DMS53 (cell line): ENCODE measurements at regions not wholly inside any gene's neighbourhood (a gene's known extent, or its start where the extent isn't known, plus 50 kb on each side); places are given as distances from the start of the nearest gene placed in this dataset.

Experiments used
- DNase-seq: peaks from one replicate; lab custom pipeline; 2025; lab: John Stamatoyannopoulos, UW

DNA sequence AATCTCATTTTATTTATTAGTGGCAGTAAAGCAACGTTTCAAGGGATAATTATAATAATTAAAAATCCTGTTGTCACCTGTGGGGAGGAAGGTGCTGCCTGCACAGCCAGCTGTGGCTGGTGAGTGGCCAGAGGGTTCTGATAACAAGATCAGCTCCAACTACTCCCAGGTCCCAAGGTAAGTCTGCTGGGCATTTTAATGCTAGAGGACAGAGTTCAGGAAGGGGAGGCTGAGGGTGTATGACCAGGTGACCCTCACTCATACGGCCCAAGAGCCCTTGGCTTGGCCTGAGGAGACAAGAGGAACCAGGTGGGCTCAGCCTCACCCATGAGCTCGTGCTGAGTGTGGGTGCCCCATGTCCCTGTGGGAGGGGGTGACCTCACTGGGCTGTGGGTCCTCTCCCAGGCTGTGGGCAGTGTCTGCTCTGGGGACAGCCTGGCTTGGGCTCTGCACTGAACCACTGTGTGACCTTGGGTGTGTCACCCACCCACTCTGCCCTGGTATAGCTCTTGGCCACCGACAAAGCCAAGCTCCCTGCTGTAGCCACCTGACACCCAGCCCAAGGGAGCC, 223.8 kb downstream of the PTPRU start:
- DNase-seq = no peak

DNA sequence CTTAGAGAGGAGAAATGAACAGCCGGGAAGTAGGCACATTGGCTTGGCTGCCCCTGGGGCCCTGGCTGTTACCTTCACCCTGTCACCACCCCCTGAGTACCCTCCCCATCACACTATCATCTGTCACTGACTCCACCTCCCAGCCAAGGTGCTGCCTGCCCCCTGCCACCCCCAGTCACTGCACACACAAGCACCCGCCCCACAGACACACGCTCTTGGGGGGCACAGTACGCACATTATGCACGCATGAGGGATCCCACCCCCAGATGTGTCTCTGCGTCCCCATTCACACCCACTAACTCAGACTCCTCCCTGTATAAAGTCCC, 223.3 kb downstream of the PTPRU start:
- DNase-seq = no peak

DNA sequence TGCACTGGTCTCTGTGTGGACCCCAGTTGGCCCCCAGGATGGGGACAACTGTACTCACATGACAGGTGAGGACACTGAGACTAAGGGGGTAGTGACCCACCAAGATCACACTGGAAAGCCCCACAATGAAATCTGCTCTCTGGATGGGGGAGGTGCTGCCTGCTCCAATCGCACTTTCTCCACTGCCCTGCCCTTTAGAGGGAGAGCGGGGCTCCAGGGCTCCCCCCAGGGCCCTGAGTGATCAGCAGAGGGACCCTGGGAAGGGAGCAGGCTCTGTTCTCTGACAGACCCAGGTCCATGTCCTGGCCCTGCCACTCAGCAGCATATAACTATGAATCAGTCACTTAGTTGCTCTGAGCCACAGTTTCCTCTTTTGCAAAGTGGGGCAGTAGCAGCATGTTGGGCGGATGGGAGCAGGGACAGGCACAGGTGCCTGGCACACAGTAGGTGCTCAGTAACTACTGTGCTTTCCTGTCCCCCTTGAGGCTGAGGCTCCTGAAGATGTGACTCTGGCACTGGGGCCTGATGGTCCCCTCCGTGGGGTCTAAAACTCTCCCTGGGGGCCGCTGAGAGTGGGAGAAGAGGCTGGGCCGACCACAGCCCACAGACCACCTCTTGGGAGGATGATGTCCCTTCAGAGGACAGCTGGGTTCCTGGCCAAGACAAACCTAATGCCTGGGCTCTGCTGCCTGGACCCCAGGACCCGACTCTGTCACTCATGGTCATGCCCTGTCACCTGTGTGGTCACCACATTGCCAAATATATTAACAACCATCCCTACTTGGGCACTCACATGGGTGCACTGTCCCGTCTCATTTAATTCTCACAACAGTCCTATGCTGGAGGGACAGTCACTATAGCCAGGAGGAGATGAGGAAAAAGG, 222.7 kb downstream of the PTPRU start:
- DNase-seq = no peak

GRCh38 chr1:29457496-29458368, 221.4 kb downstream of the PTPRU start:
- no peak for DNase-seq

- no peak for DNase-seq
These were observed 220.5 kb downstream of the PTPRU start for GRCh38 chr1:29456685-29457435.

DNA sequence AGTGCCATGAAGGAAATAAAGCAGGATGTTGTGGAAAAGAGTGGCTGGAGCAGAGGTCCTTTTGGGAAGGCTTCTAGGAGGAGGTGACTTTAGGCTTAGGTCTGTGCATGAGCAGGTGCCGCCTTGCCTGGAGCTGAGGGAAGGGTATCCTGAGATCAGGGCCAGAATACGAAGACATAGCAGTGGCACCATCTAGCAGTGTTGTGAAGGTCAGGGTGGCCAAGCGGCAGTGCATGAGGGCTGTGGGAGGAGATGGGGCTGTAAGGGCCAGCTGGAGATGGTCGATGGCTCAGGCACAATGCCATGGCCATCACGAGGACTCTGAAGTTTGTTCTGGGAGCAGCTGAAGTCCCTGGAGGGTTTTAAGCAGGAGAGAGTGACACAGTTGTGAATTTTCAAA, 219.5 kb downstream of the PTPRU start:
- DNase-seq = no peak

DNA sequence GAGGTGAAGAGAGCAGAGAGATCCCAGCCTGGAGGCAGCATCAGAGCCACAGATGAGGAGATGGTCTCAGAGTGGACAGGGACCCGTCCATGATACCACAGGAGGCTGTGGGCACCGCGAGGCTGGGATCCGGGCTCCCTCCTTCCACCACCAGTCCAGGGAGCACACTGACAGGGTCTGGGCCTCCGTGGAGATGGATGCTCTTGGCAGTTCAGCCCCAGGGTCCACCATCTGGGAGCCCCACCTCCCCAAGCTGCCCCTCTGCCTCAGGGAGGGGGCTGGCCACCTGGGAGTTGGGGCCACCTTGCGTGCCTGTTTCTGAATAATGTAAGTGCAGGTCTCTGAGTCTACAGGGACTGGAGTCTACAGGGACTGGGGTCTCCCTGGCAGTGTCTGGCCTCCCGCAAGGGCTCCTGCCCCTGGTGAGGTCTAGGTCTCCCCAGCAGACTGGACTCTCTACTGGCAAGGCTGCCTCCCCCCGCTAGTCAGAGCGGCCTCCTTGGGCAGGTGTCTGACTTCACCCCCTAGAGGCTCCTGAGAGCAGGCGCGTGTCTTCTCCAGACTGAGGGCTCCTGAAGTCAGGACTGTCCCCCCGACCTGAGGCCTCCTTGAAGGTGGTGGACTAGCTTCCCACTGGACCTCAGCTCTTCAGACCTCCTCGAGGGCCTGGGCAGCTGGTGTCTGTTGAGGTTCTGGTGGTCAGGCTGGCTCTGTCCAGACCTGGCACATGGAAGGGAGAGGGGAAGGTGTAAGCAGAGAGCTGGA, 218.5 kb downstream of the PTPRU start:
- DNase-seq = no peak

DNA sequence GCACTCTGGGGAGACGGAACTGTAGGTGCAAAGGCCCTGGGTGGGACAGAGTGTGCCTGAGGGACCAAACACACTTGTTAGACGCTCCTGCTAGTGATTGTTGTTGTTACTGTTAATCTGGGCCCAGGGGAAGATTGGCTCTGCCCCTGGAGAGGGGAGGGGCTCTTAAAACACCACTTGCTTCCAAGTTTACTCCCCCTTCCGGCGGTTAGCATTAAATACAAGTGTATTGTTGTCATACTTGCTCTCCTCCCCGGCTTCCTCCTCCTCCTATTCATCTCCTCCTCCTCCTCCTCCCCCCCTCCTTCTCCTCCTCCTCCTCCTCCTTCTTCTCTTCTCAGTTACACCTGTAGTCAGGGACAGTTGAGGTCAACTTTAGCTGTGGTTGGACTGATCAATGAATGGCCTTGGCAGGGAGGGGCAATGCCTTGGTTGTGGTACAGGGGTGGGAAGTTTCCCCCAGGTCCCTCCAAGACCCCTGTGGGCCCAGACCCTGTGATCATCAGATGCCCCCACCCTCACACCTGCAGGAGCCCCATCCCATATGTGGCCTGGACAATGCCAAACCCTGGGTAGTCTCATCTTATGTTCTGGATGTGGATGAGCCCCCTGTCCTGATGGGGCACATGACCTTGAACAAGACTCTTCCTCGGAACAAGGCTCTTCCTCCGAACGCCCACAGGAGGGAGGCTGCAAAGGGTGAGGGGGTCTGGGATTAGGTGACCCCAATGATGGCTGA, 217.3 kb downstream of the PTPRU start:
- peak; percentile 65 for DNase-seq

DNA sequence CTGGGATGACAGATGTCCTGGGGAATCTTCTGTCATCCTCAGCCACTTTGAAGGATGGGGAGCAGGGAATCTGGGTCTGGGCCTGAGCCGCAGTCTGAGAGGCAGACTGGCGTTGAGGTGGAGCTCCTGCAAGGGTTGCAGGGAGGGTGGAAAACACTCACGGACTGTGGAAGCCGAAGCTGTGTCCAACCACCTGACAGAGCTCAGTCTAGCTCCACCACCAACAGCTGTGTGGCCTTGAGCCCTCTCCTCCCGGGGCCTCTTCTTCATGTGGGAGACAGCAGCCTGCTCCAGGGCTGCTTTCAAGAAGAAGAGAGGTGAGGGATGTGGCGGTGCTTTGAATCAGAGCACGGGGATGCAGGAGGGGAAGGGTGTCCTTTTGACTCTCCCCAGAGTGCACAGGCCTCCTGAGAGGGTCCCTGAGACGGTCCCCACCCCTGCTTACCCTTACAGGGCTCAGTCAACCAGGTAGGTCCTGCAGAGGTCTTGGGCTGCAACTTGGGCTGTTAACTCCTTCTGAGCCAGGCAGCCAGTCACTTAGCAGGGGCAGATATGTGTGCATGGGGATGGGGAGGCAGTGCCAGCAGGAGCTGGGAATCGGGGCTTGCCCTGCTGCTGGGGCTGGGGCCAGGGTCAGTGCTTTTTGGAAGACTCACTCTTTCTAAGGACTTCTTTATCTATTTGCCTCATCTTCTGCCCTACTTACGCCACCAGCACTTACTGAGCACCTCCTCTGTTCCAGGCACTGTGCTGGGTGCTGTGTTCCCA, 216.3 kb downstream of the PTPRU start:
- no peak for DNase-seq

DNA sequence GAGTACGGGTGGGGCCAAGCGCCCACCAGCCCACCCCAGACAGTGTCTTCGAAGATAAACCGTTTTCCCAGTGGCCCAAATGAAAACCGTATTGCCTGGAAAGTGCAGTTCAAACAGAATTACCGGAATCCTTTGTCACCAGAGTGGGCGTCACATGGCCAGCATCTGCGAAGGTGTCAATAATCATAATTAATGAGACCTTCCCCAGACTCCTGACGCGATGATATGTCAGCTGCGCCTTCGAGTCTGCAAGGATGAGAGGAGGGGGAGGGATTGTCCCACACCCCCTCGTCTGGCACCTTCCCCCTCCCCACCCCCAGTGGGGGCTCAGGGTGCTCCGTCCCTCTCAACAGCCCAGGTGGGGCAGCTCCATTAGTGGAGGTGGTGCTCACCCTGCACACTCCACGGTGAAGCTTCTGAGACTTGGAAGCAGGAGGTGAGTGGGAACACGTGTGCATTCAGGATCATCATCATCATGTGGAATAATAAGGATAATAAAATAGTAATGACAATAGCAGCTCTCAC, 215.1 kb downstream of the PTPRU start:
- no peak for DNase-seq

DNA sequence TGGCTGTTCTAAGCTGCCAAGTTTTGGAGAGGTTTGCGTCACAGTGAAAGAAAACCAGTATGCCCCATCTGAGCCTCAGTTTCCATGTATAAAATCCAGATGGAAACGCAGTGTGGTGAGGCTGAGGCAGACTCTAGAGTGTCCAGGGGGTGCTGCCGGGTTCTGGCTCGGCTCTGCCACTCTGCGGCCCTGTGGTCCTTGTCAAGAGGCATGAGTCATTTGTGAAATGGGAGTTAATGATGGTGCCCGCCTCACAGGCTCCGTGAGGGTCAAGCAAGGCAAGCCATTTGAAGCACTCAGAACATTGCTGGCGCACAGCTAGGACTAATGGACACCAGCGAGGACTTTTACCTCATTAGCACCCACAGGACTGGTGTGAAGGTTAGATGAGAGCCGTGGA, 214.3 kb downstream of the PTPRU start:
- DNase-seq = peak; percentile 12

GRCh38 chr1:29448456-29449235, 212.3 kb downstream of the PTPRU start:
- no peak for DNase-seq

- no peak for DNase-seq
These were observed 211.0 kb downstream of the PTPRU start for GRCh38 chr1:29447368-29447767.

DNA sequence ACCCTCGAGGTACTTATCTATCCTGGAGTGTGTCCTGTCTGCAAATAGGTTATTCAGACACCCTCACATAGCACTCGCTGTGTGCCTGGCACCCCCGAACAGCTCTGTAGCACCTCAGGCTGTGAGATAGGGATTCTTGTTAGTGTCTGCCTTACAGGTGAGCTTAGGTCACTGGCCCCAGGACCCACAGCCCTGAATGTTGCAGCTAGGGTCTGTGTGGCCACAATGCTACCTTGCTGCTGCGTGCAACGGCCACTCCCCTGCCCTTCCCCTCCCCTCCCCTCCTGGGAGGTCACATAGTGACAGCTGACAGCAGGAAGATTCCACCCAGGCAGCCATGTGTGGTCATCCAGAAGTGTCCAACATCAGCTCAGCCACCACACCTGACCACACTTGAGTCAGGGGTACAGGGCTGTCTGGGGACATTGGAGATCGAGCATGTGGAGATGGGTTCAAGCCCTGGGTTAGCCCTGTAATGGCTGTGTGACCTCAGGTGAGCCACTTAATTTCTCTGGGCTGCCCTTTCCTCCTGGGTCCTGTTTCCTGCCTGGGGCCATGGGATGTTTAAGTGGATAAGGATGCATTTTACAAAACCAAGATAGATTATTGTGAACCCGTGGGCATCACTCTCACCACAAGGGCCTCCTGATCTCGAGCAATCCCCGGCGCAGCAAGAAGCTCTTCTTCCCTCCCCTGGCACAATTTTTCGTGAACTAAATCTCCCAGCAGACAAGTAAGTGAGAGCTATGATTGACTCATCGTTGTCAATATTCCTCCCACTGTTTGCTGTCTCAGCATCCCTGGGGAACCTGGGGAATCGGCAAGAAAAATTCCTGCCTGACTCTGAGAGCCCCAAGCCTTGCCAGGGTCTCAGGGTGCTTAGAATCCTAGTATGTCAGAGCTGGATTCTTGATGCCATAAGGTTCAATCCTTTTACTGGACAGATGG, 208.7 kb downstream of the PTPRU start:
- no peak for DNase-seq

GRCh38 chr1:29444081-29444715, 207.9 kb downstream of the PTPRU start:
- DNase-seq = no peak

DNA sequence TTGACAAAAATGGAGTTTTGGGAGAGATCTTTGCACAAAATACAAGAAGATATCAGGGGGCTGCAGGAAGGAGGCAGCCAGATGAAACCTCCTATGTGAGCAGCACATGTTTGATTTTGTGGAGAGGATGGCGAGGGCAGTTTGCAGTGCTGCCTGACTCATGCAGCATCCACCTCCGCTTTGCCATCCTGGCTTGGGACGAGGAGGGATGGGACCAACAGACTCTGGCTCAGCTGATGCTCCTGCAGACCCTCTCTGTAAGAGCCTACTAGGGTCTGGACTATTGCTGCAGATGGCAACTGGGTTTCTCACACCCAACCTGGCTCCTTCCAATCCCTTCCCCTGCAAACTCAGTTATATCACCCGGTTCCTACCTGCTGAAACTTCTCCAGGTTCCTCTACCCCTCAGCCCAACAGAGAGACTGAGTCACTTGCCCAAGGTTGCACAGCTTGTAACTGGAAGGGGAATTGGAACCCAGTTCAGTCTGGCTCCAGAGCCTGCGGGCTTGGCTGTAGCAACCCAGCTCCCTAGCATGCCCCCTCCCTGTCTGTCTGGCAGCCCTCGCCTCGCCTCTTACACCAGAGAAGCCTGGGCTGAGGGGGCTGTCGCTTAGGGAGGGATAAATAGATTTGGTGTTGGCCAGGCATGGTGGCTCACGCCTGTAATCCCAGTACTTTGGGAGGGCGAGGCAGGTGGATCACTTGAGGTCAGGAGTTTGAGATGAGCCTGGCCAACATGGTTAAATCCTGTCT, 205.8 kb downstream of the PTPRU start:
- no peak for DNase-seq
